ENCODE measurements at regions not wholly inside any gene's neighbourhood (a gene's known extent, or its start where the extent isn't known, plus 50 kb on each side); places are given as distances from the start of the nearest gene placed in this dataset.

GRCh38 chr2:195561116-195561921 is 95.7 kb upstream of the SLC39A10 start:
- no peak for TF ChIP-seq CTCF (IDR thresholded peaks at IDR 0.05)
- TF ChIP-seq POLR2A (IDR thresholded peaks at IDR 0.05): no peak

Measured in breast epithelium (tissue), 3 donors.